ENCODE measurements at regions not wholly inside any gene's neighbourhood (a gene's known extent, or its start where the extent isn't known, plus 50 kb on each side); places are given as distances from the start of the nearest gene placed in this dataset.

DNA sequence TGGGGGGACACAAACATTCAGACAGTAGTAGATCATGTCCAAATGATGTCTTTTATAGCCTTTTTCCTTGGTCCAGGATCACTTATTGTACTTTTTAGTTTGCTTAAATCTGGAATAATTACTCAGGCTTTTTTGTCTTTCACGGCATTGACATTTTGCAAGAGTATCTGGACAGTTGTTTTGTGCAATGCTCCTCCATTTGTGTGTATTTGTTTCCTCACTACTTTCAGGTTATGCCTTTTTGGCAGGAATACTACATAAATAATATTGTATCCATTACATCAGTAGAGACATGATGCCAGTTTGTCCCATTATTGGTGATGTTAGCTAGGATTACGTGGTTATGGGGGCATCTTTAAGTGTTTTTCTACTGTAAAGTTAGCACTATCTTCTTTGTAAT is 238.3 kb downstream of the MAN2A1 start:
- ChIA-PET CTCF (no interaction called here), POLR2A (ENCODE audit: unreplicated experiment) (no interaction called here)
- Histone ChIP-seq H2AFZ (replicated peaks; ENCODE audit: low read length, poor library complexity) (no peak overlapping the region), H2BK120ac (ENCODE audit: low read depth, low read length) (no peak overlapping the region), H3K9ac (ENCODE audit: low read depth, low read length) (no peak overlapping the region), H2AK9ac (replicated peaks; ENCODE audit: low read depth, low read length, poor library complexity) (no peak overlapping the region), H3K23ac (ENCODE audit: low read depth, low read length) (no peak overlapping the region), H3K79me1 (ENCODE audit: low read depth in 1 of 2, low read length in 2 of 2) (no peaks in the 10 kb centered on the region), H3K9me1 (ENCODE audit: insufficient read depth, low read length) (no peaks in the 10 kb centered on the region), H4K91ac (ENCODE audit: insufficient read depth, low read depth, low read length) (no peak overlapping the region), H3K36me3 (ENCODE audit: control insufficient read depth, insufficient read depth, low read length) (no peaks in the 10 kb centered on the region), H3K14ac (replicated peaks; ENCODE audit: low read depth, low read length) (no peak overlapping the region), H4K20me1 (ENCODE audit: insufficient read depth, low read length) (no peaks in the 10 kb centered on the region), H3K4me1 (ENCODE audit: control insufficient read depth, insufficient read depth, low read length) (peaks cover 2% of the 10 kb centered on the region; the same call in 1 of the 2 replicates), H3K18ac (ENCODE audit: low read depth, low read length) (no peak overlapping the region), H3K4me3 (ENCODE audit: insufficient read depth, low read depth, low read length) (no peak overlapping the region), H3K27me3 (ENCODE audit: control insufficient read depth, insufficient read depth, low read length) (no peaks in the 10 kb centered on the region), H3K4ac (ENCODE audit: low read depth, low read length) (no peak overlapping the region), H4K8ac (ENCODE audit: low read depth in 2 of 2, low read length in 2 of 2) (no peak overlapping the region), H2BK15ac (ENCODE audit: low read depth, low read length) (no peak overlapping the region), H3K56ac (ENCODE audit: extremely low read depth, insufficient read depth, low read length) (no peak overlapping the region), H2BK5ac (ENCODE audit: low read depth, low read length, poor library complexity, severe bottlenecking) (no peak overlapping the region), H3K9me3 (ENCODE audit: control insufficient read depth, insufficient read depth, low read length) (no peaks in the 10 kb centered on the region), H2AK5ac (ENCODE audit: low read depth, low read length) (no peak overlapping the region), H3K27ac (ENCODE audit: insufficient read depth, low read length) (no peak overlapping the region), H4K5ac (ENCODE audit: low read depth, low read length) (no peak overlapping the region), H2BK20ac (ENCODE audit: low read depth, low read length) (no peak overlapping the region), H3K4me2 (ENCODE audit: low read depth, low read length) (no peak overlapping the region)
- TF ChIP-seq RCOR1 (IDR thresholded peaks at IDR 0.05; ENCODE audit: insufficient replicate concordance, low read length) (no peak), SMC3 (IDR thresholded peaks at IDR 0.05; ENCODE audit: low read depth, low read length) (no peak), BHLHE40 (IDR thresholded peaks at IDR 0.05; ENCODE audit: low read depth, low read length) (no peak), MAFK (IDR thresholded peaks at IDR 0.05; ENCODE audit: low read depth, low read length) (no peak), RAD21 (IDR thresholded peaks at IDR 0.05; ENCODE audit: low read length) (no peak), CHD1 (IDR thresholded peaks at IDR 0.05; ENCODE audit: low read depth, low read length) (no peak), POLR2A (IDR thresholded peaks at IDR 0.05; ENCODE audit: low read depth, low read length) (no peak), MAZ (IDR thresholded peaks at IDR 0.05; ENCODE audit: borderline replicate concordance, low read depth, low read length) (no peak), FOS (IDR thresholded peaks at IDR 0.05; ENCODE audit: low read depth, low read length) (no peak), CEBPB (IDR thresholded peaks at IDR 0.05; ENCODE audit: low read depth, low read length) (no peak), RFX5 (IDR thresholded peaks at IDR 0.05; ENCODE audit: low read depth, low read length) (no peak), MXI1 (IDR thresholded peaks at IDR 0.05; ENCODE audit: borderline replicate concordance, low read depth, low read length) (no peak)
- TF ChIP-seq, protein P1, sequence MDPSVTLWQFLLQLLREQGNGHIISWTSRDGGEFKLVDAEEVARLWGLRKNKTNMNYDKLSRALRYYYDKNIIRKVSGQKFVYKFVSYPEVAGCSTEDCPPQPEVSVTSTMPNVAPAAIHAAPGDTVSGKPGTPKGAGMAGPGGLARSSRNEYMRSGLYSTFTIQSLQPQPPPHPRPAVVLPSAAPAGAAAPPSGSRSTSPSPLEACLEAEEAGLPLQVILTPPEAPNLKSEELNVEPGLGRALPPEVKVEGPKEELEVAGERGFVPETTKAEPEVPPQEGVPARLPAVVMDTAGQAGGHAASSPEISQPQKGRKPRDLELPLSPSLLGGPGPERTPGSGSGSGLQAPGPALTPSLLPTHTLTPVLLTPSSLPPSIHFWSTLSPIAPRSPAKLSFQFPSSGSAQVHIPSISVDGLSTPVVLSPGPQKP (IDR thresholded peaks at IDR 0.05; ENCODE audit: borderline replicate concordance, low read depth, low read length): no peak
- TF ChIP-seq, protein P2, sequence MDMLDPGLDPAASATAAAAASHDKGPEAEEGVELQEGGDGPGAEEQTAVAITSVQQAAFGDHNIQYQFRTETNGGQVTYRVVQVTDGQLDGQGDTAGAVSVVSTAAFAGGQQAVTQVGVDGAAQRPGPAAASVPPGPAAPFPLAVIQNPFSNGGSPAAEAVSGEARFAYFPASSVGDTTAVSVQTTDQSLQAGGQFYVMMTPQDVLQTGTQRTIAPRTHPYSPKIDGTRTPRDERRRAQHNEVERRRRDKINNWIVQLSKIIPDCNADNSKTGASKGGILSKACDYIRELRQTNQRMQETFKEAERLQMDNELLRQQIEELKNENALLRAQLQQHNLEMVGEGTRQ (IDR thresholded peaks at IDR 0.05; ENCODE audit: low read depth, low read length): no peak
- TF ChIP-seq, protein P3, sequence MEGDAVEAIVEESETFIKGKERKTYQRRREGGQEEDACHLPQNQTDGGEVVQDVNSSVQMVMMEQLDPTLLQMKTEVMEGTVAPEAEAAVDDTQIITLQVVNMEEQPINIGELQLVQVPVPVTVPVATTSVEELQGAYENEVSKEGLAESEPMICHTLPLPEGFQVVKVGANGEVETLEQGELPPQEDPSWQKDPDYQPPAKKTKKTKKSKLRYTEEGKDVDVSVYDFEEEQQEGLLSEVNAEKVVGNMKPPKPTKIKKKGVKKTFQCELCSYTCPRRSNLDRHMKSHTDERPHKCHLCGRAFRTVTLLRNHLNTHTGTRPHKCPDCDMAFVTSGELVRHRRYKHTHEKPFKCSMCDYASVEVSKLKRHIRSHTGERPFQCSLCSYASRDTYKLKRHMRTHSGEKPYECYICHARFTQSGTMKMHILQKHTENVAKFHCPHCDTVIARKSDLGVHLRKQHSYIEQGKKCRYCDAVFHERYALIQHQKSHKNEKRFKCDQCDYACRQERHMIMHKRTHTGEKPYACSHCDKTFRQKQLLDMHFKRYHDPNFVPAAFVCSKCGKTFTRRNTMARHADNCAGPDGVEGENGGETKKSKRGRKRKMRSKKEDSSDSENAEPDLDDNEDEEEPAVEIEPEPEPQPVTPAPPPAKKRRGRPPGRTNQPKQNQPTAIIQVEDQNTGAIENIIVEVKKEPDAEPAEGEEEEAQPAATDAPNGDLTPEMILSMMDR (conservative IDR thresholded peaks at IDR 0.05; ENCODE audit: low read depth, low read length): no peak
- dilution Hi-C loops (cut with HindIII; ENCODE audit: low sequenced_read_pairs, unreplicated experiment): no loop called here
- no peak for ATAC-seq (ENCODE audit: low read depth)
- no peak for DNase-seq
- intact Hi-C loops (cut with micrococcal nuclease): no loop called here
- BruUV-seq (replicated peaks): no TSS peak
- in situ Hi-C loops (cut with MboI; ENCODE audit: low sequenced_read_pairs): no loop called here
- no CpG with 5 or more reads among the region's 2 CpGs for WGBS, 2 experiments (ENCODE audit: extremely low coverage in 2 of 2, insufficient read length in 1 of 2)

Measured in IMR-90 (cell line).